Body of pancreas (tissue), 4 donors: ENCODE measurements at regions not wholly inside any gene's neighbourhood (a gene's known extent, or its start where the extent isn't known, plus 50 kb on each side); places are given as distances from the start of the nearest gene placed in this dataset.

ENCODE experiments used
- ATAC-seq: fragments of 150-250 bp; one replicate; pipeline ENCODE4 v1.9.1; 2016
- DNase-seq, 4 donors: peaks; one replicate each; pipeline ENCODE4 v3.0.0-alpha.2; 2019
- H3K27ac ChIP-seq, 4 donors: fragments of 200-600 bp; sonication (generic); 1 replicate in 3 of 4; 2 replicates in 1 of 4; pipeline versions ENCODE4 v1.5.1 to v1.6.1; 2016 to 2019; ENCODE audit warnings: mild to moderate bottlenecking in 1 of 4, mixed read lengths in 1 of 4, moderate library complexity in 1 of 4
- H3K27me3 ChIP-seq, 2 donors: fragments of 200-600 bp; sonication (generic); one replicate each; pipeline ENCODE4 v1.6.0; 2016; ENCODE audit warnings: mild to moderate bottlenecking in 1 of 2
- H3K36me3 ChIP-seq, 2 donors: fragments of 200-600 bp; sonication (generic); replicated peaks in 1 of 2; 2 replicates each; pipeline ENCODE4 v1.5.1; 2016; ENCODE audit warnings: low read depth in 2 of 2; ENCODE audit not compliant: insufficient read depth in 1 of 2
- H3K4me1 ChIP-seq: fragments of 200-600 bp; sonication (generic); one replicate; pipeline ENCODE4 v1.6.0; 2016
- H3K4me3 ChIP-seq, 2 donors: fragments of 200-600 bp; sonication (generic); 1 replicate in 1 of 2; 2 replicates in 1 of 2; pipeline ENCODE4 v1.5.1; 2016 to 2019
- H3K9me3 ChIP-seq, 3 donors: fragments of 200-600 bp; sonication (generic); 1 replicate in 2 of 3; 2 replicates in 1 of 3; pipeline ENCODE4 v1.5.1; 2016
- CTCF ChIP-seq, 7 experiments: fragments of 450-650 bp in 4 of 7; fragments of 200-600 bp in 3 of 7; sonication (generic) in 3 of 7; IDR thresholded peaks; one replicate each; pipeline ENCODE4 v1.5.1; 2016 to 2019; ENCODE audit warnings: antibody characterized with exemption in 7 of 7
- POLR2A ChIP-seq, 3 donors: fragments of 450-650 bp; IDR thresholded peaks; one replicate each; pipeline ENCODE4 v1.6.1; 2016; ENCODE audit warnings: antibody characterized with exemption in 3 of 3, mild to moderate bottlenecking in 2 of 3
- WGBS, 2 donors: methylation state at CpG; one replicate each; pipeline ENCODE4 v1.1.5; 2017; 5-methylcytosine and 5-hydroxymethylcytosine counted together
- intact Hi-C: fragments of 100-400 bp; cut with DNase I; formaldehyde crosslinking; loops from one replicate; pipeline ENCODE4 v1.15.1; 2023

GRCh38 chr16:17831330-17831729 is 360.6 kb upstream of the XYLT1 start:
- intact Hi-C loops: no loop called here
- no peaks in the 10 kb centered on the region for H3K4me1 ChIP-seq
- no peaks in the 10 kb centered on the region for H3K36me3 ChIP-seq
- ATAC-seq: no peak
- 67 to 74% methylated on average over 5 of the region's 5 CpGs for WGBS, 2 donors
- no peaks in the 10 kb centered on the region for H3K9me3 ChIP-seq
- TF ChIP-seq CTCF (IDR thresholded peaks at IDR 0.05) (no peak), POLR2A (IDR thresholded peaks at IDR 0.05) (no peak)
- no peaks in the 10 kb centered on the region for H3K27me3 ChIP-seq
- no peak for DNase-seq
- H3K4me3 ChIP-seq: no peak overlapping the region
- no peak overlapping the region for H3K27ac ChIP-seq

GRCh38 chr16:17830651-17831050 is 359.9 kb upstream of the XYLT1 start:
- WGBS, 2 donors: 20 to 35% methylated on average over 2 of the region's 2 CpGs
- H3K4me3 ChIP-seq: no peak overlapping the region
- TF ChIP-seq POLR2A (IDR thresholded peaks at IDR 0.05): no peak
- TF ChIP-seq CTCF (IDR thresholded peaks at IDR 0.05): no peak
- no peaks in the 10 kb centered on the region for H3K4me1 ChIP-seq
- no peaks in the 10 kb centered on the region for H3K9me3 ChIP-seq
- H3K27me3 ChIP-seq: no peaks in the 10 kb centered on the region
- H3K36me3 ChIP-seq: no peaks in the 10 kb centered on the region
- DNase-seq (no peak), ATAC-seq (no peak)
- H3K27ac ChIP-seq: no peak overlapping the region
- intact Hi-C loops: no loop called here

DNA sequence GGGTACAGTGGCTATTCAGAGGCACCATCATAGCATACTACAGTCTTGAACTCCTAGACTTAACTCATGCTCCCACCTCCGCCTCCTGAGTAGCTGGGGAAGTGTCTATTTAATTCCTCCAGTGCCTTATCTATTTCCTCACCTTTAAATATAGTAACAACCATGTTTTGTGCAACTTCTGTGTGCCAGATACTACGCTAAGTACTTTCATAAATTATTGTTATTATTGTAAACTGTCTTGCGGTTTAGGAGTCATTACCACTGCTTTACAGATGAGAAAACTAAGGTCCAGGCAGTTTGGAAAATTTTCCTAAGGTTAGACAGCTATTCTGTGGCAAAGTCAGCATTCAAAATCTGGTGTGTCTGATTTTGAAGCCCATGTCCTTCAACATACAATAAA is 359.1 kb upstream of the XYLT1 start:
- no peak for DNase-seq
- no peak for TF ChIP-seq CTCF (IDR thresholded peaks at IDR 0.05)
- TF ChIP-seq POLR2A (IDR thresholded peaks at IDR 0.05): no peak
- no peaks in the 10 kb centered on the region for H3K27me3 ChIP-seq
- intact Hi-C loops: no loop called here
- H3K9me3 ChIP-seq: no peaks in the 10 kb centered on the region
- H3K36me3 ChIP-seq: no peaks in the 10 kb centered on the region
- no peak overlapping the region for H3K27ac ChIP-seq
- 47 to 50% methylated on average over 3 of the region's 3 CpGs for WGBS, 2 donors
- no peak overlapping the region for H3K4me3 ChIP-seq
- H3K4me1 ChIP-seq: no peaks in the 10 kb centered on the region
- no peak for ATAC-seq

- Histone ChIP-seq H3K27ac (no peak overlapping the region), H3K36me3 (no peaks in the 10 kb centered on the region), H3K9me3 (no peaks in the 10 kb centered on the region), H3K27me3 (no peaks in the 10 kb centered on the region), H3K4me3 (no peak overlapping the region), H3K4me1 (no peaks in the 10 kb centered on the region)
- ATAC-seq: no peak
- intact Hi-C loops: no loop called here
- no peak for TF ChIP-seq POLR2A (IDR thresholded peaks at IDR 0.05)
- TF ChIP-seq CTCF (IDR thresholded peaks at IDR 0.05): no peak
- no peak for DNase-seq
- 19 to 27% methylated on average over 2 of the region's 2 CpGs for WGBS, 2 donors
These were observed 357.3 kb upstream of the XYLT1 start for GRCh38 chr16:17828012-17828411.

GRCh38 chr16:17827313-17827712 is 356.6 kb upstream of the XYLT1 start:
- ATAC-seq: no peak
- Histone ChIP-seq H3K9me3 (no peaks in the 10 kb centered on the region), H3K4me3 (no peak overlapping the region), H3K36me3 (no peaks in the 10 kb centered on the region), H3K27me3 (no peaks in the 10 kb centered on the region), H3K27ac (no peak overlapping the region), H3K4me1 (no peaks in the 10 kb centered on the region)
- intact Hi-C loops: no loop called here
- TF ChIP-seq CTCF (IDR thresholded peaks at IDR 0.05) (no peak), POLR2A (IDR thresholded peaks at IDR 0.05) (no peak)
- no peak for DNase-seq
- WGBS, 2 donors: 64 to 87% methylated on average over 1 of the region's 1 CpG
